ENCODE measurements at regions not wholly inside any gene's neighbourhood (a gene's known extent, or its start where the extent isn't known, plus 50 kb on each side); places are given as distances from the start of the nearest gene placed in this dataset.

DNA sequence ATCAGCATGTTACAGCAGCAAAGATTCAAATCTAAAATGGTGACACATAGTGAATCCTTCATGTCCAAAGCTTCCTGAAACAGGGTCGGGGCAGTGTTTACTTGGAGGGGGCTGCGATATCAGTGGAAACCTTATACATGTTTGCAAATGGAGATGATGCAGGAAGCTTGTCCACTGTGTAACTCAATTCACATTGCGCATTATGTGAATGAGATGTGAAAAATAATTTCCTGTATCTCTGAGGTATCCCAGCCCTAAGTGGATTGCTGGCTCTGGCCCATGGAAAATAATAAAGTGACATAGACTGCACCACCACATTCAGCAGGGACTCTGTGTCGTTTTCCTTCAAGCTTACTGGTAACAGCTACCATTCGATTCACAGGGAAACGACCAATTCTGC, 505.5 kb downstream of the GALR1 start:
- TF ChIP-seq, protein P1, sequence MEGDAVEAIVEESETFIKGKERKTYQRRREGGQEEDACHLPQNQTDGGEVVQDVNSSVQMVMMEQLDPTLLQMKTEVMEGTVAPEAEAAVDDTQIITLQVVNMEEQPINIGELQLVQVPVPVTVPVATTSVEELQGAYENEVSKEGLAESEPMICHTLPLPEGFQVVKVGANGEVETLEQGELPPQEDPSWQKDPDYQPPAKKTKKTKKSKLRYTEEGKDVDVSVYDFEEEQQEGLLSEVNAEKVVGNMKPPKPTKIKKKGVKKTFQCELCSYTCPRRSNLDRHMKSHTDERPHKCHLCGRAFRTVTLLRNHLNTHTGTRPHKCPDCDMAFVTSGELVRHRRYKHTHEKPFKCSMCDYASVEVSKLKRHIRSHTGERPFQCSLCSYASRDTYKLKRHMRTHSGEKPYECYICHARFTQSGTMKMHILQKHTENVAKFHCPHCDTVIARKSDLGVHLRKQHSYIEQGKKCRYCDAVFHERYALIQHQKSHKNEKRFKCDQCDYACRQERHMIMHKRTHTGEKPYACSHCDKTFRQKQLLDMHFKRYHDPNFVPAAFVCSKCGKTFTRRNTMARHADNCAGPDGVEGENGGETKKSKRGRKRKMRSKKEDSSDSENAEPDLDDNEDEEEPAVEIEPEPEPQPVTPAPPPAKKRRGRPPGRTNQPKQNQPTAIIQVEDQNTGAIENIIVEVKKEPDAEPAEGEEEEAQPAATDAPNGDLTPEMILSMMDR (IDR thresholded peaks at IDR 0.05; ENCODE audit: low read depth, low read length, poor library complexity, severe bottlenecking): no peak
- TF ChIP-seq EZH2phosphoT487 (IDR thresholded peaks at IDR 0.05; ENCODE audit: borderline replicate concordance, low read length): no peak
